Osteocyte (in vitro differentiated cells): ENCODE measurements at regions not wholly inside any gene's neighbourhood (a gene's known extent, or its start where the extent isn't known, plus 50 kb on each side); places are given as distances from the start of the nearest gene placed in this dataset.

Source experiments
- DNase-seq: peaks from one replicate; pipeline ENCODE4 v3.0.0; 2021; ENCODE audit warnings: mixed read lengths; ENCODE audit not compliant: unreplicated experiment; ENCODE audit errors: extremely low spot score
- H3K27ac Mint-ChIP-seq: one replicate; pipeline ENCODE4 v1.8.0; 2021; ENCODE audit warnings: mild to moderate bottlenecking, mixed read lengths; ENCODE audit not compliant: unreplicated experiment
- H3K27me3 Mint-ChIP-seq: one replicate; pipeline ENCODE4 v1.8.0; 2021; ENCODE audit warnings: mixed read lengths; ENCODE audit not compliant: unreplicated experiment
- H3K36me3 Mint-ChIP-seq: one replicate; pipeline ENCODE4 v1.8.0; 2021; ENCODE audit warnings: mixed read lengths; ENCODE audit not compliant: unreplicated experiment
- H3K4me1 Mint-ChIP-seq: one replicate; pipeline ENCODE4 v1.8.0; 2021; ENCODE audit warnings: mixed read lengths; ENCODE audit not compliant: unreplicated experiment
- H3K4me3 Mint-ChIP-seq: one replicate; pipeline ENCODE4 v1.8.0; 2021; ENCODE audit warnings: mild to moderate bottlenecking, moderate library complexity, mixed read lengths; ENCODE audit not compliant: unreplicated experiment
- H3K9me3 Mint-ChIP-seq: one replicate; pipeline ENCODE4 v1.8.0; 2021; ENCODE audit warnings: mixed read lengths; ENCODE audit not compliant: unreplicated experiment
- TF ChIP-seq, protein P1 (sequence below): fragments of 200-600 bp; sonication (generic); IDR thresholded peaks from 2 replicates; pipeline ENCODE4 v1.5.0; 2021; ENCODE audit warnings: antibody characterized with exemption, mild to moderate bottlenecking, moderate library complexity

DNA sequence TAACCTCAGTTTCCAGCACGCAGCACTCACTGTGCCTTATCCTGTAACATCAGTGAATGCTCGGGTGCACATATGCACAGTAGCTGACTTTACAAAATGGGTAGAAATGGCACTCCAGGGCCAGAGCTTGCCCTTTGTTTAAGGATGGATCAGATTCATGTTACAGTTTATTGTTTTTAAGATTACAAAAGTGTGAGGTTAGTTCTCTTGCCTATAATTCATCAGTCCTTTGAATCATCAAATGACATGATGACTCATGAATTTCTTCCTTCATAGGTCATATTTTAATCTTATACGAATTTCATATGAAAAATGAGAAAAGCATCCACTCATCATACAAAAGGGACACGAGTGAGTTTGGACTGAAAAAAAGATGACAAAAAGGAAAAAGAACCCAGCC, 545.3 kb downstream of the GBE1 start:
- peaks cover 14% of the 10 kb centered on the region for H3K4me1 Mint-ChIP-seq
- peaks cover 2% of the 10 kb centered on the region for H3K27me3 Mint-ChIP-seq
- H3K9me3 Mint-ChIP-seq = no peaks in the 10 kb centered on the region
- DNase-seq = no peak
- TF ChIP-seq, protein P1, sequence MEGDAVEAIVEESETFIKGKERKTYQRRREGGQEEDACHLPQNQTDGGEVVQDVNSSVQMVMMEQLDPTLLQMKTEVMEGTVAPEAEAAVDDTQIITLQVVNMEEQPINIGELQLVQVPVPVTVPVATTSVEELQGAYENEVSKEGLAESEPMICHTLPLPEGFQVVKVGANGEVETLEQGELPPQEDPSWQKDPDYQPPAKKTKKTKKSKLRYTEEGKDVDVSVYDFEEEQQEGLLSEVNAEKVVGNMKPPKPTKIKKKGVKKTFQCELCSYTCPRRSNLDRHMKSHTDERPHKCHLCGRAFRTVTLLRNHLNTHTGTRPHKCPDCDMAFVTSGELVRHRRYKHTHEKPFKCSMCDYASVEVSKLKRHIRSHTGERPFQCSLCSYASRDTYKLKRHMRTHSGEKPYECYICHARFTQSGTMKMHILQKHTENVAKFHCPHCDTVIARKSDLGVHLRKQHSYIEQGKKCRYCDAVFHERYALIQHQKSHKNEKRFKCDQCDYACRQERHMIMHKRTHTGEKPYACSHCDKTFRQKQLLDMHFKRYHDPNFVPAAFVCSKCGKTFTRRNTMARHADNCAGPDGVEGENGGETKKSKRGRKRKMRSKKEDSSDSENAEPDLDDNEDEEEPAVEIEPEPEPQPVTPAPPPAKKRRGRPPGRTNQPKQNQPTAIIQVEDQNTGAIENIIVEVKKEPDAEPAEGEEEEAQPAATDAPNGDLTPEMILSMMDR = no peak
- H3K4me3 Mint-ChIP-seq = no peak overlapping the region
- H3K36me3 Mint-ChIP-seq = no peaks in the 10 kb centered on the region
- H3K27ac Mint-ChIP-seq = no peak overlapping the region

DNA sequence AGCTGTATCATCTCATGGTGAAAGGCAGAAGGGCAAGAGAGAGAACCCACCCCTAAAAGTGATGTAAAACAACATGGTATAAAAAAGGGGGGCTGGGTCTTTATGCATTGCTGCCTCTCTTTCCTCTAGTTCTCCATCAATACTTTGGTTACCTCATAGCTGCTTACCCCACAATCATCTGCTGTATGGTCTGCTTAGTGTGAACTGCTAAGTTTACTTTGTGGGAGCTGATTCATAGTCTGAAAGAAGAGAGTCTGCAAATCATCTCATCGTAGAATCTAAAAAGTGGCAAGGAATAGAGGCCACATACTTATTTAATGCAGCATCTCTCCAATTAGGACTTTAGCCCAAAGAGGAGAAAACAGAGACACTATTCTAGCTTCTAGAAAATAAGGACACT, 546.8 kb downstream of the GBE1 start:
- TF ChIP-seq, protein P1 = no peak
- DNase-seq = no peak
- H3K4me3 Mint-ChIP-seq = no peak overlapping the region
- no peaks in the 10 kb centered on the region for H3K36me3 Mint-ChIP-seq
- peaks cover 5% of the 10 kb centered on the region for H3K27me3 Mint-ChIP-seq
- no peak overlapping the region for H3K27ac Mint-ChIP-seq
- H3K9me3 Mint-ChIP-seq = no peaks in the 10 kb centered on the region
- H3K4me1 Mint-ChIP-seq = peaks cover 14% of the 10 kb centered on the region

DNA sequence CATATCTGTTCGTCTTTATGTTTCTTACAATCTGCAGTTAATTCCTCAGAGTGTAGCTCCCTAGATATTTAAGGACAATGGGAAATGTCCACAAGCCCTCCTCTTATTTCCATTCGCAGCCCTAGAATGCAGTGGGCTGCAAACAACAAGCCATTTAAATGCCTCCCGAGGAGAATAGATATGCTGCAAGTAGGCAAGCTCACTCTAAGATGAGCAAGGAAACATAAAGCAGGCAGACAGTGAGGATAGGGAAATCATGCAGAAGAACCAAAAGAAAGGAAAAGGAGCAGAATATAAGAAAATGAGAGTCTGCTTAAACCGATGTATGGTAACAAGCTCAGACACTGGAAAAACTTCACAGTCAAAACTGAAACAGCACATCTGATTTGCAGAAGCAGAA, 561.9 kb downstream of the GBE1 start:
- Mint-ChIP-seq H3K9me3 (no peaks in the 10 kb centered on the region), H3K36me3 (no peaks in the 10 kb centered on the region), H3K4me1 (peaks cover 12% of the 10 kb centered on the region), H3K4me3 (no peak overlapping the region), H3K27ac (peak overlapping the region; percentile 3), H3K27me3 (no peaks in the 10 kb centered on the region)
- TF ChIP-seq, protein P1 = no peak
- DNase-seq = no peak

DNA sequence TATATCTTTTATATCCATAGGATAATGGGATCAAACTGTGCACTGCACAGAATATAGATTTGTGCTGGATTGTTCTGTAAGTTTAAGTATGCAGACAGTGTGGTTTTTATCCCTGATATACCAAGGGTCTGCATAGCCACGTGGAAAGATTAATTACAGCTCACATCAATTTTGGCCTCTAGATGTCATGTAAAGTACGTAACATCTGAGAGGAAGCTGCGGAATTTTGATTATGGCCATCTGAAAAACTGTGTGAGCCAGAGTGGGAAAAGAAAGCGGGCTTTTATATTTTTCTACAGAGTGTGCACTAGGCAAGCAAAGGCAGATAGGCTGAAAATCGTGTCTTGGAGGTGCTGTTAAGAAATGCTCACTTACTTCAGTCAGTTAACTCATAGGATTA, 562.7 kb downstream of the GBE1 start:
- Mint-ChIP-seq H3K4me3 (no peak overlapping the region), H3K27ac (no peak overlapping the region), H3K27me3 (no peaks in the 10 kb centered on the region), H3K36me3 (no peaks in the 10 kb centered on the region), H3K9me3 (no peaks in the 10 kb centered on the region), H3K4me1 (peaks cover 12% of the 10 kb centered on the region)
- no peak for DNase-seq
- TF ChIP-seq, protein P1 = no peak

DNA sequence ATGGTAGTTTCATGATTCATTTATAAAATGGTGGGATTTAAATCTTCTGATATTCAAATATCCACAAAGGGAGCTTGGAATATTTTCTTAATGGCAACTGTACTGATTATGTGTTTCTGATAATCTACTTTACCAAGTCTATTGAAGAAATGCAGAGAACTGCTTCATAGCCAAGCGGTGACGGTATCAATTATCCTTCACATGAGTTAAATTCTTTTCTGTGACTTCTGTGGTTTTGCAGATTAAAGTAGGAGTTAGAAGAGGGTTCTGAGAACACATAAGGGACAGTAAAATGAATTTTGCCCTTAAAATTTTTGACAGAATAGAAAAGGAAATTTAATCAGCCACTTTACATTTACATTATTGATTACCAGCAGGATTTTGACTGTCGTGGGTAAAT, 563.2 kb downstream of the GBE1 start:
- Mint-ChIP-seq H3K9me3 (no peaks in the 10 kb centered on the region), H3K4me1 (peaks cover 12% of the 10 kb centered on the region), H3K27ac (no peak overlapping the region), H3K27me3 (no peaks in the 10 kb centered on the region), H3K4me3 (no peak overlapping the region), H3K36me3 (no peaks in the 10 kb centered on the region)
- TF ChIP-seq, protein P1 = no peak
- no peak for DNase-seq
